Colonic mucosa (tissue), 4 donors: ENCODE measurements at regions not wholly inside any gene's neighbourhood (a gene's known extent, or its start where the extent isn't known, plus 50 kb on each side); places are given as distances from the start of the nearest gene placed in this dataset.
"Not testable (repeated sequence)": the region's sequence is repeated elsewhere in the genome, so short reads cannot be mapped to it uniquely, and the experiment has no call there.

Experiments
- DNase-seq: peaks from one replicate; pipeline ENCODE4 v3.0.0-alpha.2; 2020
- H3K27ac ChIP-seq: fragments of 200-600 bp; one replicate; pipeline ENCODE4 v1.8.0; 2021
- H3K27me3 ChIP-seq: fragments of 200-600 bp; one replicate; pipeline ENCODE4 v1.8.0; 2021
- H3K36me3 ChIP-seq: fragments of 200-600 bp; one replicate; pipeline ENCODE4 v1.8.0; 2021
- H3K4me1 ChIP-seq: fragments of 200-600 bp; one replicate; pipeline ENCODE4 v1.8.0; 2021; ENCODE audit warnings: mild to moderate bottlenecking
- H3K4me3 ChIP-seq: fragments of 200-600 bp; one replicate; pipeline ENCODE4 v1.8.0; 2021
- H3K9ac ChIP-seq, 2 donors: one replicate each; pipeline ENCODE4 v1.7.0; 2013; ENCODE audit warnings: control low read depth in 2 of 2, low read depth in 2 of 2, low read length in 2 of 2
- H3K9me3 ChIP-seq: fragments of 200-600 bp; one replicate; pipeline ENCODE4 v1.8.0; 2021
- intact Hi-C: fragments of 100-400 bp; cut with DNase I; formaldehyde crosslinking; loops from one replicate; pipeline ENCODE4 v1.14.1; 2022
- donor health status: healthy.
- donor health status: DM: no; HTN: no; CAD: no.
- donor health status: DM: no; HTN: no; CAD: no.

DNA sequence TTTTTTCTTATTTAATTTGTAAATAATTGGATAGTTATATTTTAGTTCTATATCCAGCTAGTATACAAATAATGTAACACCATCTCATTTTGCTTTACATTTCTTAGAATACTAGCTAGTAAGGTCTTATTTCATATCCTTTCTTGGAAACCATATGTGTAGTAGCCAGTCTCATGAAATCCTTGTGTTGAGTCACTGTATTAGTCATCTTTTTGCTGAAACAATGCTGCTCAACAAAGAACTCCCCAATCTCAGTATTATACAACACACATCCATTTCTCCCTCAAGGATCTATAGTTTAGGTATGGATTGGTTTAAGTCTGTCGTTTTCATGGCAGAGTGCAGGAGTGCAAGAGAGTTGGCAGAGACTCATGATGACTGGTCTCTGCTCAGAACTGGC lies 55.6 kb upstream of the NBPF26 start:
- DNase-seq, H3K9ac ChIP-seq, H3K4me1 ChIP-seq, H3K4me3 ChIP-seq, intact Hi-C loops, H3K36me3 ChIP-seq, H3K9me3 ChIP-seq, H3K27ac ChIP-seq, H3K27me3 ChIP-seq: not testable (repeated sequence)
